ENCODE measurements at regions not wholly inside any gene's neighbourhood (a gene's known extent, or its start where the extent isn't known, plus 50 kb on each side); places are given as distances from the start of the nearest gene placed in this dataset.

DNA sequence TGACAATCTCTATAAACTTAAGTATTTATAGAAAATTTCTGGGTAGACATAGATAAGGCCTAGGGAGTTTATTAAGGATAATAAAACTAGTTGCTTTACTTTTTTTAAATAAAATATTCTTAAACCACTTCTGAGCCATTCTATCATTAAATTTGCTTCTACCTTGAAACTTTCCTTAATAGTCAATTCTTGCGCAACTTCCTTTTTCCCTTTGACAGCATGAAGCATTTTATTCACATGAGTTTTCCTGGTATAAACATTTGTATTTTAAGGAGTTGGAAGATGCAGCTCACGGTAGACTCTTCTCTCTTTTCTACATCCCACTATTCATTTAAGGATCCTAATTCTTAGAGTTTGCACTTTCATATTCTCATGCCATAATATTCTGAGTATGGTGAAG is 75.8 kb upstream of the DPH5 start:
- no peak for TF ChIP-seq POLR2A (IDR thresholded peaks at IDR 0.05)
- TF ChIP-seq, protein P1, sequence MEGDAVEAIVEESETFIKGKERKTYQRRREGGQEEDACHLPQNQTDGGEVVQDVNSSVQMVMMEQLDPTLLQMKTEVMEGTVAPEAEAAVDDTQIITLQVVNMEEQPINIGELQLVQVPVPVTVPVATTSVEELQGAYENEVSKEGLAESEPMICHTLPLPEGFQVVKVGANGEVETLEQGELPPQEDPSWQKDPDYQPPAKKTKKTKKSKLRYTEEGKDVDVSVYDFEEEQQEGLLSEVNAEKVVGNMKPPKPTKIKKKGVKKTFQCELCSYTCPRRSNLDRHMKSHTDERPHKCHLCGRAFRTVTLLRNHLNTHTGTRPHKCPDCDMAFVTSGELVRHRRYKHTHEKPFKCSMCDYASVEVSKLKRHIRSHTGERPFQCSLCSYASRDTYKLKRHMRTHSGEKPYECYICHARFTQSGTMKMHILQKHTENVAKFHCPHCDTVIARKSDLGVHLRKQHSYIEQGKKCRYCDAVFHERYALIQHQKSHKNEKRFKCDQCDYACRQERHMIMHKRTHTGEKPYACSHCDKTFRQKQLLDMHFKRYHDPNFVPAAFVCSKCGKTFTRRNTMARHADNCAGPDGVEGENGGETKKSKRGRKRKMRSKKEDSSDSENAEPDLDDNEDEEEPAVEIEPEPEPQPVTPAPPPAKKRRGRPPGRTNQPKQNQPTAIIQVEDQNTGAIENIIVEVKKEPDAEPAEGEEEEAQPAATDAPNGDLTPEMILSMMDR (IDR thresholded peaks at IDR 0.05), result no peak

Data from vagina (tissue), 2 donors.